GM12878 (cell line): ENCODE measurements at regions not wholly inside any gene's neighbourhood (a gene's known extent, or its start where the extent isn't known, plus 50 kb on each side); places are given as distances from the start of the nearest gene placed in this dataset.

Experiments
- ATAC-seq: fragments of 200-7000 bp; cut with Tn5 transposase; 3 replicates; pipeline ENCODE4 v1.9.1; 2020; ENCODE audit warnings: mild to moderate bottlenecking, moderate library complexity
- BruUV-seq: library from RNA; stranded (reverse); fragments of 400-500 nt; replicated peaks from 2 replicates; lab custom pipeline; 2021; lab: Mats Ljungman, UMichigan
- CTCF ChIA-PET: fragments of 300-600 bp; sonication (Branson Sonifier 250); formaldehyde crosslinking; extraction: SDS; loops from one replicate; lab custom pipeline; 2021; ENCODE audit warnings: inconsistent platforms; lab: Yijun Ruan, JAX
- POLR2A ChIA-PET: fragments of 350-600 bp; formaldehyde crosslinking; extraction: SDS; loops from one replicate; lab custom pipeline; 2021; ENCODE audit warnings: inconsistent platforms; lab: Charles Lee
- RAD21 ChIA-PET: fragments of 300-600 bp; sonication (Branson Sonifier 250); formaldehyde crosslinking; loops from one replicate; lab custom pipeline; 2023; ENCODE audit warnings: antibody characterized with exemption; ENCODE audit not compliant: unreplicated experiment; lab: Charles Lee
- SMC1A ChIA-PET: fragments of 300-600 bp; sonication (Branson Sonifier 250); formaldehyde crosslinking; loops from one replicate; lab custom pipeline; 2023; ENCODE audit not compliant: unreplicated experiment, uncharacterized antibody; lab: Charles Lee
- DNase-seq: peaks from one replicate; pipeline ENCODE4 v3.0.0-alpha.2; 2011; ENCODE audit warnings: low read depth, low spot score
- FAIRE-seq: peaks from 3 replicates; lab custom pipeline; 2011; peaks lifted over from hg19 to GRCh38; lab: Jason Lieb, UNC
- H2AFZ ChIP-seq: 2 replicates; pipeline ENCODE4 v1.6.0; 2011; ENCODE audit warnings: low read depth, low read length, control low read depth; ENCODE audit not compliant: control insufficient read depth
- H3K27ac ChIP-seq: 2 replicates; pipeline ENCODE4 v1.5.1; 2011; ENCODE audit warnings: control low read depth; ENCODE audit not compliant: control insufficient read depth, insufficient read depth
- H3K27me3 ChIP-seq, 2 experiments: replicated peaks in 1 of 2; 2 replicates each; pipeline versions ENCODE4 v1.6.0 to v1.6.1; 2011; ENCODE audit warnings: low read length in 1 of 2; ENCODE audit not compliant: control insufficient read depth in 2 of 2, insufficient read depth in 2 of 2
- H3K36me3 ChIP-seq, 2 experiments: 2 replicates each; pipeline ENCODE4 v1.5.1; 2011; ENCODE audit warnings: low read length in 1 of 2; ENCODE audit not compliant: control insufficient read depth in 2 of 2, insufficient read depth in 2 of 2
- H3K4me1 ChIP-seq: 2 replicates; pipeline ENCODE4 v1.6.1; 2011; ENCODE audit warnings: mild to moderate bottlenecking, low read length, moderate library complexity, mixed read lengths; ENCODE audit not compliant: control insufficient read depth, insufficient read depth
- H3K4me2 ChIP-seq: 2 replicates; pipeline ENCODE4 v1.6.0; 2011; ENCODE audit warnings: control low read depth; ENCODE audit not compliant: control insufficient read depth, insufficient read depth
- H3K4me3 ChIP-seq: fragments of 200-600 bp; sonication (generic); 2 replicates; pipeline ENCODE4 v1.5.1; 2016
- H3K79me2 ChIP-seq: 2 replicates; pipeline ENCODE4 v1.6.0; 2011; ENCODE audit warnings: low read length; ENCODE audit not compliant: control insufficient read depth, insufficient read depth
- H3K9ac ChIP-seq: 2 replicates; pipeline ENCODE4 v1.8.0; 2011; ENCODE audit warnings: low read length, control low read depth, mixed read lengths; ENCODE audit not compliant: control insufficient read depth, insufficient read depth
- H3K9me3 ChIP-seq: replicated peaks from 3 replicates; pipeline ENCODE4 v1.5.1; 2011; ENCODE audit warnings: mild to moderate bottlenecking, low read length; ENCODE audit not compliant: control insufficient read depth, insufficient read depth
- H4K20me1 ChIP-seq: 2 replicates; pipeline ENCODE4 v1.6.0; 2011; ENCODE audit not compliant: control insufficient read depth, insufficient read depth
- ASH2L ChIP-seq: fragments of 300-600, 200-600 bp; sonication (generic); IDR thresholded peaks from 2 replicates; pipeline ENCODE4 v1.6.1; 2017; ENCODE audit warnings: low read depth, mild to moderate bottlenecking, borderline replicate concordance
- BRCA1 ChIP-seq: IDR thresholded peaks from 2 replicates; pipeline ENCODE4 v1.6.1; 2011; ENCODE audit warnings: low read depth, low read length, improper control_type of control experiment
- KAT2A ChIP-seq: conservative IDR thresholded peaks from 2 replicates; pipeline ENCODE4 v1.6.1; 2011; ENCODE audit warnings: low read depth, low read length; ENCODE audit not compliant: control insufficient read depth
- MLLT1 ChIP-seq: fragments of 450-650 bp; IDR thresholded peaks from 2 replicates; pipeline ENCODE4 v1.6.1; 2016; ENCODE audit warnings: mild to moderate bottlenecking
- PRDM15 ChIP-seq: fragments of 450-650 bp; formaldehyde crosslinking; IDR thresholded peaks from 2 replicates; pipeline ENCODE4 v1.4.0; 2020; ENCODE audit warnings: mild to moderate bottlenecking, moderate library complexity
- ZNF24 ChIP-seq: fragments of 450-650 bp; IDR thresholded peaks from 2 replicates; pipeline ENCODE4 v1.6.1; 2017; ENCODE audit warnings: antibody characterized with exemption, mild to moderate bottlenecking
- WGBS: methylation state at CpG from one replicate; pipeline ENCODE4 v1.1.6; 2016; ENCODE audit warnings: low lambda C conversion rate; ENCODE audit not compliant: insufficient replicate concordance, insufficient coverage; ENCODE audit errors: missing lambda C conversion rate; 5-methylcytosine and 5-hydroxymethylcytosine counted together
- in situ Hi-C: fragments of 300-500 bp; cut with MboI; formaldehyde crosslinking; loops from 9 replicates; pipeline ENCODE4 v1.14.3; 2018; ENCODE audit warnings: mixed read lengths
- intact Hi-C: fragments of 100-400 bp; cut with micrococcal nuclease; formaldehyde crosslinking; loops from one replicate; pipeline ENCODE4 v1.14.2; 2022; ENCODE audit not compliant: unreplicated experiment

- TF ChIP-seq PRDM15 (CRISPR knock-in tag) (no peak), KAT2A (no peak)
Observed at GRCh38 chr11:92325416-92325815, 100.8 kb downstream of the FAT3 start (continued).

GRCh38 chr11:92329137-92329536 is 104.5 kb downstream of the FAT3 start:
- intact Hi-C loops (no loop called here), in situ Hi-C loops (no loop called here)
- Histone ChIP-seq H3K4me2 (no peak overlapping the region), H3K4me3 (no peak overlapping the region), H3K9ac (no peak overlapping the region), H3K27ac (no peak overlapping the region), H3K79me2 (no peaks in the 10 kb centered on the region), H3K9me3 (no peaks in the 10 kb centered on the region), H3K4me1 (no peaks in the 10 kb centered on the region), H3K36me3 (no peaks in the 10 kb centered on the region), H2AFZ (no peak overlapping the region), H3K27me3 (no peaks in the 10 kb centered on the region), H4K20me1 (no peaks in the 10 kb centered on the region)
- RAD21 ChIA-PET = no interaction called here
- CTCF ChIA-PET = interaction anchor here (1.0 kb wide), 1 partner anchor 12 kb away, joined by 5 read pairs; no protein-coding TSS in a partner anchor
- DNase-seq = no peak
- no peak for ATAC-seq
- TF ChIP-seq ZNF24 = no peak
- TF ChIP-seq BRCA1 = no peak
- no peak for TF ChIP-seq MLLT1
- no peak for TF ChIP-seq ASH2L
- no TSS peak for BruUV-seq
- POLR2A ChIA-PET = no interaction called here
- WGBS = 6% methylated on average over 2 of the region's 2 CpGs
- no peak for FAIRE-seq
- SMC1A ChIA-PET = interaction anchor here (0.7 kb wide), 1 partner anchor 55 kb away, joined by 4 read pairs; no protein-coding TSS in a partner anchor
